ENCODE measurements at regions not wholly inside any gene's neighbourhood (a gene's known extent, or its start where the extent isn't known, plus 50 kb on each side); places are given as distances from the start of the nearest gene placed in this dataset.

- TF ChIP-seq PREB (CRISPR knock-in tag; IDR thresholded peaks at IDR 0.05; ENCODE audit: borderline replicate concordance), result no peak
- no peak for TF ChIP-seq NFATC4 (CRISPR knock-in tag; IDR thresholded peaks at IDR 0.05)
- no peak for TF ChIP-seq CREM (CRISPR knock-in tag; IDR thresholded peaks at IDR 0.05)
- TF ChIP-seq ESRRA (CRISPR knock-in tag; IDR thresholded peaks at IDR 0.05; ENCODE audit: borderline replicate concordance), result no peak
- TF ChIP-seq SP1 (CRISPR knock-in tag; conservative IDR thresholded peaks at IDR 0.05), result no peak
- TF ChIP-seq TEAD1 (CRISPR knock-in tag; IDR thresholded peaks at IDR 0.05), result no peak
- no peak for TF ChIP-seq RELA (CRISPR knock-in tag; IDR thresholded peaks at IDR 0.05; ENCODE audit: borderline replicate concordance)
- TF ChIP-seq FOXP4 (CRISPR knock-in tag; IDR thresholded peaks at IDR 0.05), result no peak
Measured at GRCh38 chr5:87004101-87004500, 263.6 kb upstream of the RASA1 start (continued).

GRCh38 chr5:87007737-87008136, 259.9 kb upstream of the RASA1 start:
- no peak for DNase-seq (ENCODE audit: low spot score)
- POLR2A ChIA-PET, result no interaction called here
- no peaks in the 10 kb centered on the region for H3K4me1 Mint-ChIP-seq

More at GRCh38 chr5:87007737-87008136, 259.9 kb upstream of the RASA1 start:
- H3K4me3 Mint-ChIP-seq, result no peak overlapping the region
- H3K27ac Mint-ChIP-seq, result no peak overlapping the region
- no peaks in the 10 kb centered on the region for H3K27me3 Mint-ChIP-seq (ENCODE audit: low read depth)
- no peak for TF ChIP-seq ATF1 (CRISPR knock-in tag; IDR thresholded peaks at IDR 0.05)
- TF ChIP-seq MXD4 (CRISPR knock-in tag; IDR thresholded peaks at IDR 0.05; ENCODE audit: borderline replicate concordance), result no peak
- TF ChIP-seq ZNF263 (CRISPR knock-in tag; IDR thresholded peaks at IDR 0.05; ENCODE audit: low read depth), result no peak
- no peak for TF ChIP-seq ZNF138 (CRISPR knock-in tag; conservative IDR thresholded peaks at IDR 0.05)
- no peak for TF ChIP-seq CTCF (IDR thresholded peaks at IDR 0.05)
- TF ChIP-seq CDX4 (CRISPR knock-in tag; IDR thresholded peaks at IDR 0.05; ENCODE audit: borderline replicate concordance), result no peak
- TF ChIP-seq IRF2 (CRISPR knock-in tag; IDR thresholded peaks at IDR 0.05; ENCODE audit: borderline replicate concordance, low read depth), result no peak
- no peak for TF ChIP-seq ZNF232 (CRISPR knock-in tag; IDR thresholded peaks at IDR 0.05)
- TF ChIP-seq PRRX2 (CRISPR knock-in tag; IDR thresholded peaks at IDR 0.05), result no peak
- TF ChIP-seq E2F5 (CRISPR knock-in tag; IDR thresholded peaks at IDR 0.05), result no peak
- TF ChIP-seq ZNF532 (CRISPR knock-in tag; IDR thresholded peaks at IDR 0.05; ENCODE audit: borderline replicate concordance), result no peak
- CTCF ChIA-PET, result no interaction called here
- no peaks in the 10 kb centered on the region for H3K36me3 Mint-ChIP-seq
- H3K9me3 Mint-ChIP-seq, result no peaks in the 10 kb centered on the region
- ATAC-seq, result no peak
